ENCODE measurements at regions not wholly inside any gene's neighbourhood (a gene's known extent, or its start where the extent isn't known, plus 50 kb on each side); places are given as distances from the start of the nearest gene placed in this dataset.

GRCh38 chr10:4501306-4501705 is 324.7 kb upstream of the AKR1E2 start:
- TF ChIP-seq CTCF (conservative IDR thresholded peaks at IDR 0.05; ENCODE audit: low read depth, low read length) (no peak), EZH2phosphoT487 (IDR thresholded peaks at IDR 0.05; ENCODE audit: borderline replicate concordance, low read length) (no peak)

Data from PC-3 (cell line).